ENCODE measurements at regions not wholly inside any gene's neighbourhood (a gene's known extent, or its start where the extent isn't known, plus 50 kb on each side); places are given as distances from the start of the nearest gene placed in this dataset.

DNA sequence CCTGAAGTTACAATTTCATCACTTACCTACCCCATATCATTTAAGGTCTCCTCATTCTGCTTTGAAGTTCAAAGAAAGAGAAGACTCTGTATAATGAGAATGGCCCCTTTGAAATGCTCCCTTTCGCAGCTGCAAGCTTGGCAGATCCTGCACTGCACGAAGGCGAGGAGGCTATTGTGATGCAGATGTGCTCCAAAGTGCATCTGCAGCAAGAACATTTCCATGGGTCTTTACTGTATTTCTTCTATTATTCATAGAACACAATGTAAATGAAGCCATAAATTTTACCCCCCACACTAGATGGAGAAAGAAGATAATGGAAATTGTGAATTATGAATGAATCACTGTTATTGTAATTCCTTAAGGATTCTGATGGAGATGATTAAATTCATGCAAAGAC, 178.7 kb downstream of the CHD9NB start:
- DNase-seq (ENCODE audit: low spot score), result no peak

DNA sequence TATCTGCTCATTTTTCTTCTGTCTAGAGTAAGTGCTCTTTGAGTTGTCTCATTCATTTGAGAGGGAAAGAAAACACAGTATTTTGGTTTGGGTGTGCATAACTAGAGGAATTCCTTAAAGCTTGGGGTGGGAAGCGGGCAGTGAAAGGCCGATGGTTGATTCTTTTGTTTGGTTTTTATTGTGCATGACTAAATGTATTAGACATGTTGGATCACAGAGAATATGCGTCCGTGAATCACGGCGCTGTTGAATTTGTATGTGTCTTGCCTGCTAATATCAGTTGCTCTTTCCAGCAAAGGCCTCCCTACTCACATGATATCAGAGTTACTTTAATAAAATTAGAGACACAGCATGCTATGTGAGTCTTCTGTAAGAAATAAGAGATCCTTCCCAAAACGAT, 180.0 kb downstream of the CHD9NB start:
- no peak for DNase-seq (ENCODE audit: low spot score)

DNA sequence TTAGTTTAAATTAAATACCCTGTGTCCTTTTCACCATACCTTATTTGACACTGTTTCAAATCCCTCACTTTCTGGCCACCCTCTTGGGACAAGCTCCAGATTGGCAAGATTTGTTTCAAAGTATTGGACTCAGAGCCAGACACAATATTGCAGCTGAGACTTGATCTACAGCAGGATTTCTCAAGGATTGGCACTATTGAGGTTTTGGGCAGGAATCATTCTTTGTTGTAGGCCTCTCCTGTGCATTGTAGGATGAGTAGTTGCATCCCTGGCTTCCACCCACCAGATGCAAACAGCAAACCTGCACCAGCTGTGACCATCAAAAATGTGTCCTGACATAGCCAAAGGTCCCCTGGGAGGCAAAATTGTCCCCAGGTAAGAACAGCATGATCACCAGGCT, 181.2 kb downstream of the CHD9NB start:
- DNase-seq (ENCODE audit: low spot score), result no peak

DNA sequence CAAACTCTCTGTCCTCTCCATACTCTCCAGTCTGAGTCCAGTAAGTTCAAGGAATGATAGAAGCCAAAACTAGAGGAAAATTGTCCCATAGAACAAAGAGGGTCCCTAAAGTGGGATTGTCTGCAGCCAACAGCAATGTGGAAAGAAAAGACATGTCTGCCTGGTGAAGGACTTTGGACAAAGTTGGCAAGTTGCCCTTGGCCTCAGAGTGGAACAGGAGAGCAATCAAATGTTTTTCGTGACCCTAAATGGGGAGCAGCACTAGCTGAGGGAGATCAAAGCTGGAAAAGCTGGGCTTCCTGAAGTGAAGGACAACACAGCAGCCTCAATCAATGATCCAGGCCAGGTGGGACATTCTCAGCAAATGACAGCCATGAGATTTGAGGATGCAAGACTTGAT, 183.5 kb downstream of the CHD9NB start:
- DNase-seq (ENCODE audit: low spot score), result no peak

DNA sequence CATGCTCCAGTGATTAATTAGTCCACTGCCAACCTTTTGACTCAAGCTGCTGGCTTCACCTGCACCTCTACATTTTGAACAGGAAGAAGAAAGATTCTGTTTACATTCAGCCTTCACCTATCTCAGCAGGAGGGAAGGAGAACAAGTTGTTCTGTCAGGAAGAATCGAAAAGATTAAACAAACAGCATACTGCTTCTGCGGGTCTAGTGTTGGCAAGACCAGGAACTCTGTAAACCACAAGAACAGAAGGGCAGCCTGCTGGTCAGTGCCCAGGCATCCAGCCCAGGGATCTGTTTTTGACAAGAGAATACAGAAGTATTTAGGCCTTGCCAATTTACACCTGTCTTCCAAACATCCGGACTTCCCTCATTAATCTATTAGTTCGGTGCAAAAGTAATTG, 189.7 kb downstream of the CHD9NB start:
- no peak for DNase-seq (ENCODE audit: low spot score)

DNA sequence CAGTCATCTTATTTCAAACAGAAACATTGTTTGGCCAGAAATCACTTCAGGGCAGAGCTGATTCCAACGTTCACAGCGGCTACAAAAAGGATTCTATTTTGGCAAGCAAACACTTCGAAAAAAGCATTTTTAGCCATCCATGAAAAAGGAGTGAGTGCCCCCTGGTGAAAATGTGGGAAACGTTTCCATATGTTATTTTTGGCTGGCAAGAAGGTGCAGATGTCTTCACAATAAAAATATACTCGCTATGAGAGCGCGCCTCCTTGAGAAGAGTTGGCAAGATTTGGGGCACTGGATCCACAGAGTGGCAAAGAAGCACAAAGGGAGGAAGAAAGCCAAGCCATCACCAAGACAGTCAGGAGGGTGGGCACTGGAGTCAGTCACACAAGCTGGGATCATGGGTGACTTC, 191.1 kb downstream of the CHD9NB start:
- DNase-seq (ENCODE audit: low spot score), result no peak

DNA sequence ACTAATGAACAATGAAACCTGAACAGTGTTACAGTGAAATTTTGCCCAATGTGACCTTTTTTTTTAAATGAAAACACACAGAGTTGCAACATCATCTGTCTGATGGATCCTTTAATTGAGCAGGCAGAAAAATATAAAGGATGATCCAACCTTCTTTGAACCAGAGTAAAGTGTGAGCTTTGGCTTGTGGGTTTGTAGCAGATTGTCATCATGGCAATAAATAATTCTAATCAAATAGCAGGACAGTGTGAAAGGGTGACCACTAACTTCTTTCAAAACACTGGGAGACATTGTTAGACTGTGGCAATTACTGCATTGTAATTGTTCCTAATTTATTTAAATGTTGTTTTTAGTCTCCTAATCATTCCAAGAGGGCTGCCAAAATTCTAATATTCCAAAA, 197.2 kb downstream of the CHD9NB start:
- no peak for DNase-seq (ENCODE audit: low spot score)

DNA sequence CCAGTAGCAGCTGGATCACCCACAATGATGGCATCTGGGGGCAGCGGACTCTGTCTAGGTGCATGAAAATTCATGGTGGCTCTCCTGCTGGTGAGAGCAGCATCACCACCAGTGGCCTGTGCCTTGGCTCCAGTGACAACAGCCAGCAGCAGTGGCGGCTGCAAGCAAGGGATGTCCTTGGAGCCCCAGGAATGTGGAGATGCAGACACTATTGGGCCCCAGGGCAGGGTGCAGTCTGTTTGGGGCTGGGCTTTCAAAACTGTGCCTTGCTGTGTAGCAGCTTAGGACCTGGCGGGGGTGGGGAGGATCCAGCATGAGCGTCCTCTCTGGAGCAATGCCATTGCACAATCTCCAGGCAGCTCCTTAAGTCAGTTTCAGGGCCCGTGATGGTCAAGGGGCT, 199.7 kb downstream of the CHD9NB start:
- no peak for DNase-seq (ENCODE audit: low spot score)

DNA sequence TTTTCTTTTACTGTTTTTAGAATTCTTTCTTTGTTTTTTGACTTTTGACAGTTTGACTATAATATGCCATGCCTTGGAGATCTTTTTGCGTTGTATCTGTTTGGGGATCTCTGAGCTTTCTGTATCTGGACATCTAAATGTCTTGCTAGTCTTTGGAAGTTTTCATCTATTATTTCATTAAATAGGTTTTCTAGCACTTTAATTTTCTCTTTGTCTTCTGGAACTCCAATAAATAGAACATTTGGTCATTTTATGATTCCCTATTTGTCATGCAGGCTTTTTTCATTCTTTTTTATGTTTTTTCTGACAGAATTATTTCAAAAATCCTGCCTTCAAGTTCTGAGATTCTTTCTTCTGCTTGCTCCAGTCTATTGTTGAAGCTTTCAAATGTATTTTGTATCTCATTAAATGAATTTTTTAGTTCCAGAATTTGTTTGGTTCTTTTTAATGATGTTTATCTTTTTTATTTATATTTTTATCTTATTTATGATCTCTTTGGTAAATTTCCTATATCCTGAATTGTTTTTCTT, 201.4 kb downstream of the CHD9NB start:
- no peak for DNase-seq (ENCODE audit: low spot score)

DNA sequence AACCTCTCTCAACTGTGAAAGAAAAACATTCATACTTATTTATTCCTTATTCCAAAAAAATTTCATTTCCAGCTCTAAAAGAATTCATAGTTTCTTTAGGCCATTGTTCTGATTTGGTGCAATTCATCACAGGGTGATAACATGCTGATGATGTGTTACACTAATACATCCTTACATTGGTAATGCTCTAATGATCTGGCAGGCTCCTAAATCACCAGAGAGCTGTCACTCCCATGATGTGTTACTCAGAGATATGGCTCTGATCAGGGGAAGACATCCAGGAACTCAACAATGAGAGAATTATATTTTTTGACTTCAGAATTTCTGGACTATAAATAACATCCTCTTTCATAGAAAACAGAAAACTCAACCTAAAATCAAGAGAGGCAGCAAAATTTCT, 209.3 kb downstream of the CHD9NB start:
- no peak for DNase-seq (ENCODE audit: low spot score)

DNA sequence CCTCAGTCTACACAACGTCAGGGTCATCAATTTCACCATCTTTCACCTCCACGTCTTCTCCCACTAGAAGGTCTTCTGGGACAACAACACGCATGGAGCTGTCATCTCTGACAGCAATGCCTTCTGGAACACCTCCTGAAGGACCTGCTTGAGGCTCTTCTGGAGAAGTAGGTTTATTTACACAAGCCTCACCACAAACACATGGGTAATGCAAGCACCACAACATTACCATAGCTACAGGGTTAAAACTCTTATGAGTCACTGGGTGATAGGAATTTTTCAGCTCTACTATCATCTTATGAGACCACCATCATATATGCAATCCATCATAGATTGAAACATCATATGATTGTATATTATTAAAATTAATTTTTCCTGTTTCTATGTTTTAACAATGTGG, 215.4 kb downstream of the CHD9NB start:
- no peak for DNase-seq (ENCODE audit: low spot score)

DNA sequence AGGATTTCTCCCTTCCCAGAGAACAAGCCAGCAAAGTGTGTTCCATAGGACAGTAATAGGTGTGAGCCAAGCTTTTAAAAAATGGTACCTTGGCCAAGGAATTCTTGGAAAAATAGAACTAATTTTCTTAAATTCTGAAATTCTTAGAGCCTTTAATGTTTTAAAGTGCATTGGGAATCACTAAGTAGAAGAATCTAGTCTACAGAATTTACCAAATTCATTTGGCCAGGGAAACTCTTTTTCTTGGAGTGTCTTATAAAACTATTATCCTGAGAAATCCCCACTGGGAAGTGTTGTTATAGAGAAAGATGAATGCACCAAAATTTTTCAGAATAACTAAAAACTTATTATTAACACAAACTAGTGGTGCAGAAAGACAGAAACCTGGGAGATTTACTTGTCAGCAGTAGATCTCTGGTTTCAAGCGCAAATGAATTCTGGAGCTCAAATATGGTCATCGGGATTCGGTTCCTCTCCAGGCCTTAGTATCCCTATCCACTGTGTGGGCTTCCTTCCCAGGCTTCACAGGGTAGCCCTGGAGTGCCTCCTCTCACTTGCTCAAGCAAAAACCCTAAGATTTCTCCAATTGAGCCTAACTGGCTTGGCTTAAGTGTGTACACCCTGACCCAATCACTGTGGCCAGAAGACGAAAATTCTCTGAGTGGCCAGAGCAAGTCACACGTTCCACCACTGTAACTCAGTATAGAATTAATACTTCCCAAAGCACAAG, 217.8 kb downstream of the CHD9NB start:
- no peak for DNase-seq (ENCODE audit: low spot score)

DNA sequence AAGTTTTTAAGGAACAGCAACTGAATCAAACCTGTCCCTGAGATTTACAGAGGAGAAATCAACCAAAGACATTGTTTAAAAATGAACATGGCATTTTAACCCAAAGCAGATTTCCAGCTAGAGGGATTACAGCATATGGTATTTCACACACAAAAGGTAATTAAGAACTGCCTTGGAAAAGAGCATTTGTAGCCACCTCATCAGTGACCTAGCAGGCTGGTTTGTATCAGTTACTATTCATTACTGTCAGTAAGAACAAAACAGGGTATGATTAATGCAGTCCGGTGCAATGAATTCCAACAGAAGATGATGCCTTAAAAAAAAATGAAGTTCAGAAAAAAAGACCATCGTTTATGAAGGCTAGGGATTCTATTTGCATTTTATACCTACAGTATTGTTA, 219.9 kb downstream of the CHD9NB start:
- DNase-seq (ENCODE audit: low spot score), result no peak

DNA sequence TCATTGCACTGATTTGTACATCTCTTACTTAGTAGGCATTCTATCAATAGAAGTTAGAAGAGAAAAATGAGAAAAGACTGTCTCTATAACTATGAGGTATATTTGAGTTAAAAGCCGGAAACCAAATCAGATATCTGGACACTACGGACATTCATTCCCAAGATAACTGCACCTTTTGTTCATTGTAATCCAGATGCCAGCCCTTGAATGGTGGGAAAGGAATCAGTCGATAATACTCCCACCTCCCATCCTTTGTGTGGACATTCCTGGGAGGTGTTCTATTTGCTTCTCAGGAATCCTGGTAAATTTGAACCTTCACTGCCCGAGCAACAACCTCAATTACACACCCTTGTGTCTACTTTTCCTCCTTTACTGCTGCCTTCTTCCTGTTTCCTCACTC, 225.2 kb downstream of the CHD9NB start:
- DNase-seq (ENCODE audit: low spot score), result no peak

DNA sequence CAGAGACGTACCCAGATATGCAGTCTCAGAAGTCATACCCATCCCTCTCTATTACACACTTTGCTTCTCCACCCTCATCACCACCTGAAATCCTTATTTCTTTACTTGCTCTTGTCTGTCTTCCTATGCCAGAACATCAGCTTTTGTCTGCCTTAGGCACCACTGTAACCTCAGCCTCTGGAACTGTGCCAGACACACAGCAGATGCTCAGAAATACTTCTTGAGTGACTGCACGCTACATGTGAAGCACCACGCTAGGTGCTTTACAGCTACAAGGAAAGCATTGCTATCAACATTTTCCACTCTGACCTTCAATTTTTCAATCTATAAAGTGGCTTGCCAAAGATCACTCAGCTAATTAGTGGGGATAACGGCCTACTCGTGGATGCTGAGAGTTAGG, 226.8 kb downstream of the CHD9NB start:
- DNase-seq (ENCODE audit: low spot score), result no peak

DNA sequence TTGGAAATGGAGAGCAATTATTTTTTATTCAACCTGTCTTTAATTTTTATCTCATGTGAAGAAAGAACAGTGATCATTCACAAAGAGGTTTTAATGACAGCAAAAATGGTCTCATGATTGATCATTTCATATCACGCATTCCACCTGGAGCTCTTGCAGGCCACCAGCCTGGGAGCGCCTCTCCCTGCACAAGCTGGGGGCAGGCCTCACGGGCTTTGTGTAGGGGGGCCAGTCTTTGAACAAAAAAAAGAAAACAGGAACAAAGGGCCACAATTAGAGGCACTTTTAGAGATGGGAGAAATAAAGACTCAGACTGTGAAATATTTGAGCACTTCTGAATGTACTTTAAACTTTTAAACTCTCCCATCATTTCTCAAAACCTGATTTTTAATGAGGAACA, 232.9 kb downstream of the CHD9NB start:
- DNase-seq (ENCODE audit: low spot score), result no peak

DNA sequence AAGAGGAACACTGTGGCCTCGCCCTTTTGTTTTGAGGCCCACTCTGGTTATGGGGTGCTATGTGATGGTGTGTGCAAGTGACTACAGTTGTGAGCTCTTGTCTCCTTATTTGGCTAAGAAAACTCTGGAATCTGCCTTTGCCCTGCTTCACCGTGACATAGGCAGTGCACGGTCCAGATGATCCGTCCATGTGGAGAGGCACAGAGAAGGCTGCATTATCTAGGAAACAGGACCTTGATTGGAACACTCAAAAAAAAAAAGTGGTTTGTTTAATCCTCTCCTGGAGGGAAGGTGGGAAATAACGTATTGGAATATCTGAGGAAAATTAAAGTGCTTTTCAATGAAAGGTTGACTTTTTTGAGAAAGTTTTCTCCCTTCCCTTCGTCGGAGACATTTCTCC, 233.3 kb downstream of the CHD9NB start:
- DNase-seq (ENCODE audit: low spot score), result no peak

DNA sequence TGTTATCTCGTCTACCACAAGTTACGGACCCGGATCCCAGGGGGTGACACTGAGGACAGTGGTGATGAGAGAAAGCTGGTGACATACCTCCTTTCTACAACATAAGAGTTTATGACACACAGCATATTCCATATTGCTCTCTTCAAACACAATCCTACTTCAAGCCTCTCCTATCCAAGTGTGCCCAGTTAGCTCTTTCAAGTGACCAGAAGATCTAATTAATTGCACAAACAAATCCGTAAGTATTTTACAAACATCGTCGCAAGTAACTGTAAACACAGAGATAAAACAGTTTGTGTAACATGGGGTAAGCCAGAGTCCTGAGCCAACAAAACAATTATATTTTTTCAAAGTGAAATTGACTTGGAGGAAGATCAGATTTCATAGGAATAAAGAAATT, 235.0 kb downstream of the CHD9NB start:
- no peak for DNase-seq (ENCODE audit: low spot score)

DNA sequence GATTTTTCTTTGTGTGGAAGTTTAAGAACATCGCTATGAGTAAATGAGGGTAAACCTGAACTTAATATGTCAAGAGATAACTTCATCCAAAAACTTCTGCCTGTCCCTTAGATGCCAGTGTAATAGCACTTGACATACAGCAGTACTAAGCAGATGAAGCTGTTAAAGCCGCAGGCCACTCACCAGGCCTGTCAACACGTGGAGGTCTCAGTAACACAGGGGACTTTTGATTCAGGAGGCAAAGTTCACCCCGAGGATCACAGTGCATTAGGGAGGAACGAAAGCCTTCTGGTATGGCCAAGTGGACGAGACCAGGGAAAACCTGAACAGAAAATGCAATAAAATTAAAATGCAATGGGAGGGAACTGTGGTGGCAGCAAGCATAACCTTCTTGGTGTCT, 235.7 kb downstream of the CHD9NB start:
- DNase-seq (ENCODE audit: low spot score), result no peak

DNA sequence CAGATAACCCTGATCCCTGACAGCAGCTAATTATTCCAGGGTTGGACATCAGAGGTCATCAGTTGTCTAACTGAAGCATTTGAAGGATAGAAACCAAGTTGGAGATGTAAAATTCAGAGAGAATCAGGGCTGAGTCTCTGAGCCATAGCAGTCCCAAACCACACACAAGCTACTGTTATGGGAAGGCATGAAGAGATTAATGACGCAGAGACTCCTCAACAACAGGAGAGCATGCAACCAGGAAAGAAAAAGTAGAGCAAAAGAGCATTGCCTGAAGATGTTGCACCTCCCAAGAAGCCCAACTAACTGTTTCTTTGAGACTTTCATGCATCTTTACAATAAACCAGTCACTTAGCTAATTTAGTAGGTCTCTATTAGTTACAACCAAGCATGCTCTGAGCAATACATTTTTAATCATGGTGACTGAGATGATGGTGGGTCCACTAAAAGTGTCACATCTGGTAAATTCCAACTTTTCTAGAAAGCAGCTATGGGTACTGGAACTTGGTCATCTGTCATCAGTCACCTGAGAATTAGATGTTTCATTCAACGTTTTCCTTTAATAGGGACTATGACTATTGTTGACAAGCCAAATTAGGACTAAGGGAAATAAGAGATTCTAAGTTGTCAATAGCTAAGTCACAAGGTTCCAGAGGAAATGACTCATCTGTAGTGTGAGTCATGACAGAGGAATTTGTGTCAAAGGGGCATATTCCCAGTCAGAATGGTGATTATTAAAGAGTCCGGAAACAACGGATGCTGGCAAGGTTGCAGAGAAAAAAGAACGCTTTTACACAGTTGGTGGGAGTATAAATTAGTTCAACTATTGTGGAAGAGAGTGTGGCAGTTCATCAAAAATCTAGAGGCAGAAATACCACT, 239.8 kb downstream of the CHD9NB start:
- no peak for DNase-seq (ENCODE audit: low spot score)

DNA sequence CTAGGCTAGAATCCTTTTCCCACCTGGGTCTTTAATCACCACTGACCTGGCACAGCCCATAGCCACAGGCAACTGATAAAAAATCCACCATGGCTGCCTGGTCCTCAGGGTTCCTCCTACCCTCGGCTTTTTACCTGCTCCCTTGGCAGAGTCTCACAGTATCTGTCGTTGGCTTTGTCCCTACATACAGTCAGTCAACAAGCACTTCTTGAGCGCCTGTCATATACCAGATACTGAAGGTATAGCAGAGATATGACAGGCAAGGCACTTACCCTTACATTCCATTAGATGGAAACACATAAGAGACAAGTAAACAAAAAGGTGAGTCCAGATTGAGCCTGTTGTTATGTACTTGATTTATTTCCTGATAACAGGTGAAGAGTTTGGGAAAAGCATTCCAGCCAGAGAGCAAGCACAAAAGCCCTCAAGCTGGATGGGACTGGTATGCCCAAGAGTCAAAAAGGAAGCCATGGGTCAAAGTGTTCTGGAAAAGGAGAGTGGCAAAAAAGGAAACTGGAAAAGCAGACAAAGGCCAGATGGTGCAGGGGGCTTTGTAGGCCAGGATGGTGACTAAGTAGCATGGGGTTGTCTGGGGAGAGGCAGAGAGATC, 247.0 kb downstream of the CHD9NB start:
- DNase-seq (ENCODE audit: low spot score), result no peak

DNA sequence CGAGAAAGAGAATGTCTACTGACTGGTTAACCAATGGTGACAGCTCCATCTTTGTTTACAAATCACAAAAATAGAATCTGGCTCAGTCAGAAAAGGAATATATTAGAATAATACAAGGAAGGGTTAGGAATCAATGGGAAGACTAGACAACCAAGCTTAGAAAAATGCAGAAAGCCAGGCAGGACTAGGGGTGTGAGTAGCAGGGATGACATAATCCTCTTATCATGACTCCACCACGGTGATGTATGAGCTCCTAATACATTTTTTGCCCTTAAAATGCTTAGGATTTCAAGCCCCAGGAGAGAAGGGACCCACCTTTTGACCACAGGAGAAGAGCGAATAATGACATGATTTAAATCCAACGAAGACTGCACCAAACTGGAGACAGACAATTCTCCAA, 252.3 kb downstream of the CHD9NB start:
- DNase-seq (ENCODE audit: low spot score), result no peak

DNA sequence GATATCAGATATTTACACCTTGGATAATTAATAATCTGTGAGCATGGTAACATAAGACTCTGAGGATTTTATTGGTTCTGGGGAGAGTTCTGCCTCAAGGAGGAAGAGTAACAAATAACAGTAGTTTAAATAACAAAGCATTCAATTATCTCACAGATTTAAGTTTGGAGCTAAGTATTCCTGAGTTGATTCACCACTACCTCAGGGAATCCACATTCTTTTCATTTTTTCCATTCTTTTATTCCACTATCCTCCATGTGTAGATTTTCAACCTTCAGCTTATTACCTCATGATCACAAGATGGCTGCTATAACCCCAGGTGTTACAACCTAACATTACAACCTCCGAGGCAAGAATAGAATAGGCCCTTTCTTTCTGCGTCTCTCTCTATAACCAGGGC, 252.2 kb upstream of the TOX3 start:
- DNase-seq (ENCODE audit: low spot score), result no peak
